NCI-H146 (cell line): ENCODE measurements at regions not wholly inside any gene's neighbourhood (a gene's known extent, or its start where the extent isn't known, plus 50 kb on each side); places are given as distances from the start of the nearest gene placed in this dataset.

ENCODE experiments used
- DNase-seq: peaks from one replicate; lab custom pipeline; 2025; lab: John Stamatoyannopoulos, UW

GRCh38 chr12:115640929-115641328, 636.6 kb downstream of the MED13L start:
- no peak for DNase-seq

- no peak for DNase-seq
Measured at GRCh38 chr12:115639648-115640012, 637.9 kb downstream of the MED13L start.

DNA sequence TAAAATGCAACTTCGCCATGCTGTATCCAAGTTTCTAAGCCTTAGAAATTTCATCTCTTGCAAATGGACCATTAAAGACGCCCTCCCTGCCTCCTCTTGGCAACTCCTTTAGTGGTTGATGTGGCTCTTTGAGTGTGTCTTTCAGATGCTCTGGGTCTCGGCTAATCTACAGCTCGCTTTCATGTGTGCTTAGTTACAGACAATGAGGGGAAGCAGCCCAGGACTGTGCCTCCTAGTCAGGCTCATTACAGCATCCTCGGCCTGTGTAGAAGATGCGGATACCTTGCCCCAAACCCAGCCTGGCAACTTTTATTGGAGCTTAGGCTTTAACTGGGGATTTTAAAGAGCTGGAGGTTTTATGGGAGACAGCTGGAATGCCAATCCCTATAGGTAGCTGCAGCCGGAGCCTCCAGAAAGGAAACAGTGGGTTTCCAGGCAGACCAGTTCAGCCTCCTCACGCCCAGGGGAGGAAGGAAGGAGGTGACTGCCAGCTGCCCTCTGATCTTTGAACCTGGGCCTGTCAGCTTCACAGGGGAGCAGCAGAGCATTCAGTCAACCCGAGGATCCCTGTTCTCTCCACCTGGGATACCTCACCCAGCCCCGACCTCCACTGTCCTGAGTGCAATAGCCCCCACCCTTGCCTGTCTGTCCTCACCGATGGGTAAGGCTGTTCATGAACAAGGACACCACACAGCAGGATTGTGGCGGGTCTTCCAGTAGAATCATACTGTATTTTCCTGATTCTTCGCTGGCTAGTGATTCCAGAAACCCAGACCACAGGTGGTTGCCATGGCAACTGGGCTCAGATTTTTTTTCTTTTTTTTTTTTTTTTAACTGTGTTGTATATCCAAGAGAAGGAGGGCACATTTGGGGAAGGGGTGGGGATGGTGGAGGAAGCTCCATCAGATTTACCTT, 638.5 kb downstream of the MED13L start:
- DNase-seq: no peak

DNA sequence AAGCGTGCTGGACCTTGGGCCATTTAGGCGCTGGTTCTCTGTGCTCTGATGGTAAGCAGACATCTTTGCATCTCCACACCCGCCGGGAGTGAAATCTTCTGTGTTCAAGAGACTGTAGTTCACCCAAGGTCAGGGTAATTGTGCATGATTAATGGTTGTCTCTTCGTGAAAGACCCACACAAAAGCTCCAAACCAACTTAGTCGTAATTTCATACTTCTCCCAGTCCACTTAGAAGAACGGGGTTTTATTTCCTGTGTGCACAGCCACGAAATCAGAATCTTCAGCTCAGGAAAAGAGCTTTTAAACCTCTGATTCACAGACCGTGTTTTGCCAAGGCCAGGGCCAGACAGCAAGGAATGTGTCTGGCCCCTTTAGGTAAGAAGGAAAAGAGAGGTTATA, 640.9 kb downstream of the MED13L start:
- DNase-seq: no peak

DNA sequence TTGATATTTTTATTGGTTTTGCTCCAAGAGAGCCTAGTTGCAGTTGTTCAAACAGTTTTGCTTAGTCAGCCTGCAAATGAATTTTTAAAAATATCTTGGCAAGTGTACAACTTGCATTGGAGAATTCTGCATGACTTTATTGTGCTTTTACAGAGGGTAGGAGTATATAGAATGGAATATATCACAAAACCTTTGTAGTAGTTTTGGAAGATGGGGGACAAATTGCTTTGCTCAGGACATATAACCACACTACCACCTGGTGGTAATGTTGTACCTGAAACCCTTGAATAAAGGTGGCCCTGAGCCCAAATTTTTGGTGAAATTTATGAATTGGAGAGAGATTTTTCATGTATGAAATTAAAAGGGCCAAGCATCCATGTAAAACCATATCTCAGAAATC, 645.2 kb downstream of the MED13L start:
- DNase-seq: no peak

- DNase-seq: no peak
Measured at GRCh38 chr12:115630136-115630535, 647.4 kb downstream of the MED13L start.

GRCh38 chr12:115626210-115626609, 651.3 kb downstream of the MED13L start:
- DNase-seq: no peak

- no peak for DNase-seq
Measured at GRCh38 chr12:115623764-115624334, 653.6 kb downstream of the MED13L start.

DNA sequence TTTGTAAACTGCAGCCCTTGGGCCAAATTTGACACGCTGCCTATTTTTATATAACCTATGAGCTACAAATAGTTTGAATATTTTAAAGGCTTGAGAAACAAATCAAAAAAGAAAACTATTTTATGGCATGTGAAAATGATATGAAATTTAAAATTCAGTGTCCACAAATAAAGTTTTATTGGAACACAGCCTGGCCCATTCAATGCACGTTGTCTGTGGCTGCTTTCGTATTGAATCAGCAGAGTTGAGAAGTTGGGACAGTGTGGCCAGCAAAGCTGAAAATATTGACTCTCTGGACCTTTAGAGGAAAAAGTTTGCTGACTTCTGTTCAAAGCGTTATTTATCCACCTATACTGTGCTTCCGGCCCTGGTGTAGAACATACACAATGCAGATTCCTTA, 654.2 kb downstream of the MED13L start:
- no peak for DNase-seq

DNA sequence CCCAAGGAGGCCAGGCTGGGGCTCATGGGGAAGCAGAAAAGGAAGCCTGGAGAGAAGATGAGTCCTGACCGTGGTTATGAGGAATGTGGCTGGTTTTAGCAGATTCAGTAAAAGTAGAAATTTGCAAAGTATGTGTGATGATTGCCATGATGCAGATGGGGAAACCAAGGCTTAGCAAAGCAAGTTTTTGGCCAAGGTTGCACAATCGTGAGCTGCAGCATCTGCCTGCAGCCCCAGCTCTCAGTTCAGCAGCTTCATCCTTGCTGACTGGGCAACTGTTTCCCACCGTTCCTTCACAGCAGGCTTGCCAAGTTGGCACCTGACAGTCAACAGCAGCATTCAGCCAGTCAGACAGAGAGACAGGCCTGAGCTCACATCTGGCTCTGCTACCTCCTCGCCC, 656.7 kb downstream of the MED13L start:
- DNase-seq: no peak

DNA sequence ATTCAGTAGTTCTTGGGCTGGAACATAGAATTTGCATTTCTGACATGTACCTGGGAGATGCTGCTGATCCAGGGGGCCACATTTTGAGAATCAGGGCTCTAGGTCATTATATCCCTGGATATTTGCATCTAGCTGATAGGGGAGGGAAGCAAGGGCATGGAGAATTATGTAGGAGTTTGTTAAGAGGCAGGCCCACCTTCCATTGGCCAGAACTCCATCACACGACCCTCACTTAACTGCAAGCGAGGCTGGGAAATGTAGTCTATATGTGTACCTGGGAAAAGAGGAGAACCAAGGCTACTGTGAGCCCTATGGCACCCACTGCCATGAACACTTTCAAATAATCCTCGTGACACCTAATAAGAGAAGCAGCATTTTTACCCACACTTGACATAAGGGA, 657.6 kb downstream of the MED13L start:
- DNase-seq: no peak

DNA sequence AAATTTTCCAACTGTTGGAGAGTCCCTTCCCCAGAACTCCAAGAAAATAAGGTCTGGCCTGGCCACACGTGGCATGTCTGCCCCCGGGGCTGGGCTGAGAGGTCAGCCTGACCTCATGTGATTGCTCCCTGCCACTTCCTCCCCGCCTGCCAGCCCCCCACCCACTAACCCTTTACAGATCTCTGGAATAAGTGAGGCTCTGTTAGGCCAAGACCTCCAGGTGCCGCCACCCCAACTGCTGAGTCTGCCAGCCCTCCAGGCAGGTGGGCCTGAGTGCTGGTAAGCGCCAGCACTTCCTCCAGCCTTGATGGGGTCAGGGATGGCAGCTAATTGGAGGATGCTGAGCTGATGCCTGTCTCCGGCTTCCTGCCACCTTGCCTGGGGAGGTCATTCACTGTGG, 658.4 kb downstream of the MED13L start:
- no peak for DNase-seq

DNA sequence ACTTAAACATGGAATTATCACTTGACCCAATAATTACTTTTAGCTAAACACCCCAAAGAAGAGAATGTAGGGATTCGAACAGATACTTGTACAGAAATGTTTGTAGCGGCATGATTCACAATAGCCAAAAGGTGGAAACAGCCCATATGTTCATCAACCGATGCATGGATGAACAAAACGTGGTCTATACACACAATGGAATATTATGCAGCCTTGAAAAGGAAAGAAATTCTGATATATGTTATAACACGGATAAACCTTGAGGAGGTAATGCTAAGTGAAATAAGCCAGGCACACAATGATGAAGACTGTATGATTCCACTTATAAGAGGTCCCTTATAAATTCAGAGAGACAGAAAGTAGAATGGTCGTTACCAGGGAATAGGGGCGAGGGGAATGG, 659.4 kb downstream of the MED13L start:
- no peak for DNase-seq

DNA sequence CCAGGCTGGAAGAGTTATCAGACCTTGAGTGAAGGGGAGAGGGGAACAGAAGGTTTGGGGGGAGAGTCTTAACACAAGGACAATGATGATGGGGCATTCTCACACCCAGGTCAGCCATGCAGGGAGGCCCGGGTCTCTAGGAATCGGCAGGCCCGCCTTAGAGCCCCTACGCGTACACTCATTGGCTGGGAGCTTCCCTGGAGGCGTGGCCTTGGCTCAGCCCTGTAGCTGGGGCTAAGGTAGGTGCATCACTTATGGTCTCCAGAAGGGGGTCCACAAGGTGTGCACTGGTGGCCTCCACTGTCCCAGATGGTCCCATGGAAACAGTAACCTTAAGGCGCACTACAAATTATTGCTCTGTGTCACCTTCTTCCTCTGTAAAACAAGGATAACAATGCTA, 660.1 kb downstream of the MED13L start:
- DNase-seq: no peak

DNA sequence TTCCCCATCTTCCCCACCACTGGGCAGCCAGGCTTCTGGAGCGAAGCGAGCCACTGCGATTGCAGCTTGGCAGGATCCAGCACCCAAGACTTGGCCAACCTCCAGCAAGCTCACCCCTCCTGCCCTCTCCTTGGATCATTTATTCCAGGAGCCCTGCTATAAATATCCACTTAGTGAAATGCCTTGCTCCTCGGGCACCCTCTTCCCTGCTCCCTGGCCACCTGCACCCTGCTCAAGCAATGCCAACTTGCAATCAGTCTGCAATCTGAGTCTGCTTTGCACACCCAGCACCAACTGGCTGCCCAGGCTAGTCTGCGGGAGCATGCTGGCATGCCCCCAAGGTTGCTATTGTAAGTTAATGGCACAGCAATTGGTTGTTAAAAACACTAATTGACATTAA, 666.0 kb downstream of the MED13L start:
- DNase-seq: no peak

- no peak for DNase-seq
Measured at GRCh38 chr12:115609347-115609746, 668.1 kb downstream of the MED13L start.

DNA sequence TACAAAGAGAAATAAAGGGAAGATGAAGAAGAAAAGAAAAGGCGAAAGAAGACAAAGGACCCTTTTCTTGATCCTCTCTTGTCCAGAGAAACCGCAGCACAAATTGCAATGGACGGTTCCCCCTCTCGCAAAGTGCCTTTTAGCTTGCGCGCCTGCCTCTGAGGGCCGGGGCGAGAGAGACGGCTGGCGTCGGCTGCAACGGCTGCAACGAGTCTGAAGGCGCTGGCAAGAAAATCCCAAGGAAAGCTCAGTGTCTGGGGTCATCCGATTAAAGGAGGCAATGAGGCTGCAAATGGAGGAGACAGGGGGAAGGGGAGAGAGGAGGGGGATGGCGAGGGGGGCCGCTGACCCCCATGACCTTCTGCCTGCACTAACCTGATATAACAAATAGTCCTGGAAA, 671.5 kb downstream of the MED13L start:
- DNase-seq: no peak

DNA sequence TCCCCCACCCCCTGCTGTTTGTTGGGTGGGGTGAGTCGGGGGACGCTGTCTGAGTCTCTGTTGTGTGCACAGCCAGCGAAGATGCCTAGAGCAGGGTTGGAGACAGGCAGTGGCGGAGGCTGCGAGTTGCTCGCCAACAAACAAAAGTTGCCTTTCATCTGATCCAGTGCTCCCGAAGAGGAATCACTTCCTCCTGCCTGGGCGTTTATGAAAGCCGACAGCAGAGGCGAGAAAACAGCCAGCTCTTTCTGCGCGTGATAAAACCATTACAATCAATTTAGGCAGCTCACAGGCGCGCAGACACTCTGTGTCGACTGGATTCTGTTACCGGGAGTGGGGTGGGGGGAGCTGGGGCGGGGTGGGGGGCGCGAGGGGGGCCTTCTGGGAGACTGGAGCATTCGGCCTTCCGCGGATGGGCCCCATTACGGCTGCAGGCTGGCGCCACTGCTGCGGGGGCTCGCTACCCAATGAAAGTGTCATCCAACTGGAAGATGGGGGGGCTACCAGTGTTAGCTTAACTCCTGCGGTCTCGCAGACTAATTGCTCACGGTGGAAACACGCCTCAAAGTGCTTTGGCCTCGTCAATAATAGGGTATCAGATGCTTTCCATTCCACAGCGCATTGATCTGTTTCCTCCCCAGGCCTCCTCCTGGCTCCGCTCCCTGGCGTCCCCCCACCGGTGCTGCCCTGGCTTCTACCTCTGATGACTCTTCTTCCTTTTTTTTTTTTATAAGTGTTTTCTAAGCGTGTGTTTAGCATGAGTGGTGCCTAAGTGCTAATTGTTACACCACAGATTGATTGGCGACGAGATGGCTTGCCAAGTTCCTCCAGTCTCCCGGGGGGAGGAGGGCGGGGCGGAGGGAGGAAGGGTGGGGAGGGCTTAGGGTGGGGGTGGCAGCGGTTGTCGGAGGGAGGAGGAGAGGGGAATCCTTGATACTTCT, 678.4 kb downstream of the MED13L start:
- DNase-seq: no peak

DNA sequence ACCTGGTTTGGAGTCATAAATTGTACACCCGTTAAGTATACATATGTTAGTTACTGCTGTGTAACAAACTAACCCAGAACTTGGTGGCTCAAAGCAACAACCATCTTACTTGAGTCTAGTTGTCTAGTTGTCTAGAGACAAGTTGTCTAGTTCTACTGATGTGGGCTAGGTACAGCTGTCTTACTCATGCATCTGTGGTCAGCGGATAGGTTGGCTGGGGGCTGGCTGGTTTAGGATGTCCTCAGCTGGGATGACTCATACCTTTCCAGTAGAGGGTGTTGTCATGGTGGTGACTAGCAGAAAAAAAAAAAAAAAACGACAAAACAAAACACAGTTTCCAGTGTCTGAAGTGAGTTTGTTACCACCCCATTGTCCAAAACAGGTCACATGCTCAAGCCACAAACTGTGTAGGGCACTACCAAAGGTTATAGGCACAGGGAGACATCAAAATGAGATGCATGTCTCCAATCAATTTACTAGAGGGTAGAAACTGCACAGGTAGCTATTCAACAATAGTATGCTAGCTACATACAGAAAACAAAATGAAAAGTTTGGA, 680.3 kb downstream of the MED13L start:
- DNase-seq: no peak

GRCh38 chr12:115588131-115588530, 689.4 kb downstream of the MED13L start:
- no peak for DNase-seq

DNA sequence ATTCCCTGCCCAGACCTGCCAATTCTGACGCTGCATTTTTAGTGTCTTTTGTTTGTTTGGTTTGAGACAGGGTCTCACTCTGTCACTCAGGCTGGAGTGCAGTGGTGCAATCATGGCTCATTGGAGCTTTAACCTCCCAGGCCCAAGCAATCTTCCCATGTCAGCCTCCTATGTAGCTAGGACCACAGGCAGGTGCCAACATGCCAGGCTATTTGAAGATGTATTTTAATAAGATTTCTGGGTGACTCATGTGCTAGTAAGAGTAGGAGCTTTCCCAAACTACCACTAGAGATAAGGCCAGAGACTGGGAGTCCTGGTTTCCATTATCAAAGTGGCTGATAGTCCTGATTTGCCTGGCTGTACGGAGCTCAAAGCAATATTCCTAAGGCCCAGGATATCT, 693.3 kb downstream of the MED13L start:
- DNase-seq: no peak

DNA sequence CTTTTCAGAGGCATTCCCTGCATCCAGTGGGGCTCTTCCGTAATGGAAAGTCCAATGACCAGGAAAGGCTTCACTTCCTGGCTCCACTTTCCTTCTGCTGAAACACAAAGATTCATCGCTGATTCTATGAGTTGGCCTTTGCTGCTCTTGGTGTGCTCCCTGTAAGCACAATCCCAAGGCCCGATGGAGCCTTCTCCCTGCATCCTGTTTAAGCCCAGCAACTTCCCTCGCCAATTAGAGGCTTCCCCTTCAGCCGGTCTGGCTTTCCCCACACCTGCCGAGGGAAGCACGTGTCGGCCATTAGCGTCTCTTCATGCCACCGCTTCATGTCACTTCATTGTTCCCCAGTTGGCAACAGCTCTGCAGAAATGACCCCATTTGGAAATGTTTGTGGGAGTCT, 693.9 kb downstream of the MED13L start:
- no peak for DNase-seq
